ENCODE measurements at regions not wholly inside any gene's neighbourhood (a gene's known extent, or its start where the extent isn't known, plus 50 kb on each side); places are given as distances from the start of the nearest gene placed in this dataset.

- TF ChIP-seq, protein P1, sequence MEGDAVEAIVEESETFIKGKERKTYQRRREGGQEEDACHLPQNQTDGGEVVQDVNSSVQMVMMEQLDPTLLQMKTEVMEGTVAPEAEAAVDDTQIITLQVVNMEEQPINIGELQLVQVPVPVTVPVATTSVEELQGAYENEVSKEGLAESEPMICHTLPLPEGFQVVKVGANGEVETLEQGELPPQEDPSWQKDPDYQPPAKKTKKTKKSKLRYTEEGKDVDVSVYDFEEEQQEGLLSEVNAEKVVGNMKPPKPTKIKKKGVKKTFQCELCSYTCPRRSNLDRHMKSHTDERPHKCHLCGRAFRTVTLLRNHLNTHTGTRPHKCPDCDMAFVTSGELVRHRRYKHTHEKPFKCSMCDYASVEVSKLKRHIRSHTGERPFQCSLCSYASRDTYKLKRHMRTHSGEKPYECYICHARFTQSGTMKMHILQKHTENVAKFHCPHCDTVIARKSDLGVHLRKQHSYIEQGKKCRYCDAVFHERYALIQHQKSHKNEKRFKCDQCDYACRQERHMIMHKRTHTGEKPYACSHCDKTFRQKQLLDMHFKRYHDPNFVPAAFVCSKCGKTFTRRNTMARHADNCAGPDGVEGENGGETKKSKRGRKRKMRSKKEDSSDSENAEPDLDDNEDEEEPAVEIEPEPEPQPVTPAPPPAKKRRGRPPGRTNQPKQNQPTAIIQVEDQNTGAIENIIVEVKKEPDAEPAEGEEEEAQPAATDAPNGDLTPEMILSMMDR (IDR thresholded peaks at IDR 0.05; ENCODE audit: low read length, missing control alignments): no peak
- no peak overlapping the region for H3K4me3 ChIP-seq (replicated peaks; ENCODE audit: low read depth, low read length)
- DNase-seq (ENCODE audit: low read depth): no peak
These were observed 625.4 kb downstream of the TBL1XR1 start for GRCh38 chr3:176571926-176572325.

GRCh38 chr3:176570992-176571391, 626.3 kb downstream of the TBL1XR1 start:
- DNase-seq (ENCODE audit: low read depth): no peak
- no peak overlapping the region for H3K4me3 ChIP-seq (replicated peaks; ENCODE audit: low read depth, low read length)
- TF ChIP-seq, protein P1 (IDR thresholded peaks at IDR 0.05; ENCODE audit: low read length, missing control alignments): no peak

GRCh38 chr3:176568189-176568588, 629.1 kb downstream of the TBL1XR1 start:
- no peak overlapping the region for H3K4me3 ChIP-seq (replicated peaks; ENCODE audit: low read depth, low read length)
- DNase-seq (ENCODE audit: low read depth): no peak
- TF ChIP-seq, protein P1 (IDR thresholded peaks at IDR 0.05; ENCODE audit: low read length, missing control alignments): no peak

DNA sequence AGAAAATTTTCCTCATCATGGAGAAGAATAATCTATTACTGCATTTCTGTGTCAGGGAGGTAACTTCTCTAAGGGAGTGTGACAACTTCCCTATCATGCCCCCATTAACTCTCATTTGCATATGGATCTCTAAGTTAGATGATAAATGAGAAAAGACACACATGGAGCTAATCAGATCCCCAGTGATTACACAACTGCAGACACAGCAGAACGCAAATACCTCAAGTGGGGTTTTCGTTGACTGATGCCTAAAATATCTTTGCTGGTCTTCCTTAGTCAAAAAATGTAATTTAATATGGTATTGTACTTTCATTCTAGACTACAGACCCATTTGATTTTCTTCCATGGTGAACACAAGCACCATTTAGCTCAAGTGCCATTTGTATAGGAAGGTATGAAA, 630.5 kb downstream of the TBL1XR1 start:
- no peak for DNase-seq (ENCODE audit: low read depth)
- no peak overlapping the region for H3K4me3 ChIP-seq (replicated peaks; ENCODE audit: low read depth, low read length)
- TF ChIP-seq, protein P1 (IDR thresholded peaks at IDR 0.05; ENCODE audit: low read length, missing control alignments): no peak

DNA sequence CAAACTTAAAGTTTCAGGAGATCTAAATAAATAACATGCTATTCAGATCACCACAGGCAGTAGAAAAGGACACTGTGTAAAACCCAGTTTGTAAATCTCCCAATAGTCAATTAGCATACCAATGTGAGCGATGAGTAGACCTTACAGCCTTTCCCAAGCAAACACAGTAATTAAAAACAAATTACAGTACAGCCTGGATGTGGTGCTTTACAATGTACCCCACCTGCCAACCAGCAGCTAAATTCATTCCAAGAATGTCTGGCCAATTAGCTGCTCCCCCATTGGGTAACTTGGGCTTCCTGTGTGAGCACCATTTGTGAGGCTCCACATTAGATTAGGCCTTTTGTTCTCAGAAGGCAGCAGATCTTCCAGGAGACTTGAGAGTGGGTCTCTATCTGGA, 635.0 kb downstream of the TBL1XR1 start:
- no peak for DNase-seq (ENCODE audit: low read depth)
- TF ChIP-seq, protein P1 (IDR thresholded peaks at IDR 0.05; ENCODE audit: low read length, missing control alignments): no peak
- H3K4me3 ChIP-seq (replicated peaks; ENCODE audit: low read depth, low read length): no peak overlapping the region

GRCh38 chr3:176561826-176562225, 635.5 kb downstream of the TBL1XR1 start:
- no peak for DNase-seq (ENCODE audit: low read depth)
- no peak overlapping the region for H3K4me3 ChIP-seq (replicated peaks; ENCODE audit: low read depth, low read length)
- TF ChIP-seq, protein P1 (IDR thresholded peaks at IDR 0.05; ENCODE audit: low read length, missing control alignments): no peak

GRCh38 chr3:176554791-176555654, 642.3 kb downstream of the TBL1XR1 start:
- TF ChIP-seq, protein P1 (IDR thresholded peaks at IDR 0.05; ENCODE audit: low read length, missing control alignments): no peak
- DNase-seq (ENCODE audit: low read depth): no peak
- no peak overlapping the region for H3K4me3 ChIP-seq (replicated peaks; ENCODE audit: low read depth, low read length)
